ENCODE measurements at regions not wholly inside any gene's neighbourhood (a gene's known extent, or its start where the extent isn't known, plus 50 kb on each side); places are given as distances from the start of the nearest gene placed in this dataset.

GRCh38 chr2:129877795-129878775 is 101.4 kb upstream of the RAB6C start:
- no peak for DNase-seq

- no peak for DNase-seq
Measured at GRCh38 chr2:129879614-129880180, 99.8 kb upstream of the RAB6C start.

GRCh38 chr2:129880309-129880708 is 99.2 kb upstream of the RAB6C start:
- no peak for DNase-seq

- DNase-seq, result peak; percentile 13
Measured at GRCh38 chr2:129880971-129881370, 98.5 kb upstream of the RAB6C start.

GRCh38 chr2:129881786-129882396 is 97.6 kb upstream of the RAB6C start:
- peak; percentile 9 for DNase-seq

GRCh38 chr2:129882476-129882875 is 97.0 kb upstream of the RAB6C start:
- DNase-seq, result peak; percentile 8

GRCh38 chr2:129883121-129883520 is 96.3 kb upstream of the RAB6C start:
- no peak for DNase-seq

GRCh38 chr2:129884221-129884786 is 95.2 kb upstream of the RAB6C start:
- peak; percentile 7 for DNase-seq

- peak; percentile 18 for DNase-seq
Measured at GRCh38 chr2:129885735-129886134, 93.7 kb upstream of the RAB6C start.

- DNase-seq, result peak; percentile 3
Measured at GRCh38 chr2:129887688-129888266, 91.7 kb upstream of the RAB6C start.

GRCh38 chr2:129888461-129888860 is 91.0 kb upstream of the RAB6C start:
- peak; percentile 9 for DNase-seq

- peak; percentile 14 for DNase-seq
Measured at GRCh38 chr2:129888896-129889295, 90.6 kb upstream of the RAB6C start.

- no peak for DNase-seq
Measured at GRCh38 chr2:129891341-129892320, 87.8 kb upstream of the RAB6C start.

- DNase-seq, result no peak
Measured at GRCh38 chr2:129892360-129892759, 87.1 kb upstream of the RAB6C start.

GRCh38 chr2:129892773-129893172 is 86.7 kb upstream of the RAB6C start:
- no peak for DNase-seq

GRCh38 chr2:129893244-129893643 is 86.2 kb upstream of the RAB6C start:
- DNase-seq, result peak; percentile 3

GRCh38 chr2:129894616-129895015 is 84.8 kb upstream of the RAB6C start:
- DNase-seq, result peak; percentile 24

GRCh38 chr2:129895061-129895460 is 84.4 kb upstream of the RAB6C start:
- DNase-seq, result peak; percentile 10

- peak; percentile 11 for DNase-seq
Measured at GRCh38 chr2:129895526-129896082, 83.9 kb upstream of the RAB6C start.

GRCh38 chr2:129896226-129897100 is 83.0 kb upstream of the RAB6C start:
- no peak for DNase-seq
